Parathyroid adenoma (tissue), 2 donors: ENCODE measurements at regions not wholly inside any gene's neighbourhood (a gene's known extent, or its start where the extent isn't known, plus 50 kb on each side); places are given as distances from the start of the nearest gene placed in this dataset.
"Not testable (repeated sequence)": the region's sequence is repeated elsewhere in the genome, so short reads cannot be mapped to it uniquely, and the experiment has no call there.

Source experiments
- H2AFZ ChIP-seq: fragments of 300-600 bp; sonication (generic); one replicate; pipeline ENCODE4 v1.7.0; 2017; ENCODE audit warnings: antibody characterized with exemption, mild to moderate bottlenecking
- H3K27ac ChIP-seq: fragments of 300-600 bp; sonication (generic); one replicate; pipeline ENCODE4 v1.7.0; 2017
- H3K27me3 ChIP-seq: fragments of 300-600 bp; sonication (generic); one replicate; pipeline ENCODE4 v1.7.0; 2017; ENCODE audit warnings: low read length; ENCODE audit not compliant: control insufficient read depth, insufficient read depth
- H3K36me3 ChIP-seq: fragments of 300-600 bp; sonication (generic); one replicate; pipeline ENCODE4 v1.7.0; 2017; ENCODE audit warnings: low read length; ENCODE audit not compliant: control insufficient read depth, insufficient read depth
- H3K4me1 ChIP-seq: fragments of 300-600 bp; sonication (generic); one replicate; pipeline ENCODE4 v1.7.0; 2017; ENCODE audit warnings: control low read depth
- H3K4me2 ChIP-seq: fragments of 300-600 bp; sonication (generic); one replicate; pipeline ENCODE4 v1.7.0; 2017; ENCODE audit warnings: low read length
- H3K4me3 ChIP-seq: fragments of 300-600 bp; sonication (generic); one replicate; pipeline ENCODE4 v1.7.0; 2017; ENCODE audit warnings: low read depth, low read length
- H3K79me2 ChIP-seq: fragments of 300-600 bp; sonication (generic); one replicate; pipeline ENCODE4 v1.7.0; 2017; ENCODE audit warnings: control low read depth
- H3K9ac ChIP-seq: fragments of 300-600 bp; sonication (generic); one replicate; pipeline ENCODE4 v1.7.0; 2017; ENCODE audit warnings: mild to moderate bottlenecking
- H3K9me3 ChIP-seq: fragments of 300-600 bp; sonication (generic); one replicate; pipeline ENCODE4 v1.7.0; 2017; ENCODE audit warnings: low read length; ENCODE audit not compliant: control insufficient read depth
- TF ChIP-seq, protein P1 (sequence below): fragments of 300-600 bp; sonication (generic); IDR thresholded peaks from one replicate; pipeline ENCODE4 v1.7.0; 2017; ENCODE audit warnings: antibody characterized with exemption, mild to moderate bottlenecking
- donor health status: primary hyperparathyroidism.

DNA sequence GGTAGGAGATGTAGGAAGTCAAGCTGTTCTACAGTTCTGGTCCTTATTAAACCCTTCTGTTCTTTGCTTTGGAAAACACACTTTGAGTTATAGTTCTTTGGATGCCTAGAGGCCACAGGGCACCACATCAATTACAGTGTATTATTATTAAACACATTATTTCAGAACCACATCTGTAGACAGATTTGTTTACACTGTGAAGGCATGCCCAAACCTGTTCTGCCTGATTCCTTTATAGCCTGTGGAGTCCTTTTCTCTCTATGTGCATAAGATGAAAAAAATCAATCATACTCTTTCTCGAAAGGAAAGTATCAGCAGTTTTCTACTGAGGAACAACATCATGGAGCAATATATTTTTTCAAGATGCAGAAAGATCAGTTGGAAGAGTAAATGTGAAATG is 371.3 kb upstream of the INTU start:
- no peaks in the 10 kb centered on the region for H3K9me3 ChIP-seq
- no peak overlapping the region for H3K9ac ChIP-seq
- no peaks in the 10 kb centered on the region for H3K4me1 ChIP-seq
- H3K79me2 ChIP-seq: no peaks in the 10 kb centered on the region
- no peak overlapping the region for H3K4me2 ChIP-seq
- no peak overlapping the region for H3K4me3 ChIP-seq
- H3K27ac ChIP-seq: no peak overlapping the region
- TF ChIP-seq, protein P1, sequence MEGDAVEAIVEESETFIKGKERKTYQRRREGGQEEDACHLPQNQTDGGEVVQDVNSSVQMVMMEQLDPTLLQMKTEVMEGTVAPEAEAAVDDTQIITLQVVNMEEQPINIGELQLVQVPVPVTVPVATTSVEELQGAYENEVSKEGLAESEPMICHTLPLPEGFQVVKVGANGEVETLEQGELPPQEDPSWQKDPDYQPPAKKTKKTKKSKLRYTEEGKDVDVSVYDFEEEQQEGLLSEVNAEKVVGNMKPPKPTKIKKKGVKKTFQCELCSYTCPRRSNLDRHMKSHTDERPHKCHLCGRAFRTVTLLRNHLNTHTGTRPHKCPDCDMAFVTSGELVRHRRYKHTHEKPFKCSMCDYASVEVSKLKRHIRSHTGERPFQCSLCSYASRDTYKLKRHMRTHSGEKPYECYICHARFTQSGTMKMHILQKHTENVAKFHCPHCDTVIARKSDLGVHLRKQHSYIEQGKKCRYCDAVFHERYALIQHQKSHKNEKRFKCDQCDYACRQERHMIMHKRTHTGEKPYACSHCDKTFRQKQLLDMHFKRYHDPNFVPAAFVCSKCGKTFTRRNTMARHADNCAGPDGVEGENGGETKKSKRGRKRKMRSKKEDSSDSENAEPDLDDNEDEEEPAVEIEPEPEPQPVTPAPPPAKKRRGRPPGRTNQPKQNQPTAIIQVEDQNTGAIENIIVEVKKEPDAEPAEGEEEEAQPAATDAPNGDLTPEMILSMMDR: no peak
- H3K27me3 ChIP-seq: no peaks in the 10 kb centered on the region
- no peak overlapping the region for H2AFZ ChIP-seq
- no peaks in the 10 kb centered on the region for H3K36me3 ChIP-seq

DNA sequence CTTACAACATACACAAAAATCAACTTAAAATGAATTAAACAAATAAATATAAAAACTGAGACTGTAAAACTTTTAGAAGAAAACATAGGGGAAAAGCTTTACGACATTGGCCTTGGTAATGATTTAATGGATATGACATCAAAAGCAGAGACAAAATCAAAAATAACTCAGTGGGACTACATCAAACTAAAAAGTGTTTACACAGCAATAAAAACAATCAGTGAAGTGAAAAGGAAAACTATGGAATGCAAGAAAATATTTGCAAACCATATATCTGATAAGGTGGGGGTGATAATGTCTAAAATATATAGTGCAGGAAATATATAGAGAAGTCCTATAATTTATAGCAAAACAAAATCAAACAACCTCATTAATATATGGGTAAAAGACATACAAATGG is 364.4 kb upstream of the INTU start:
- H3K4me2 ChIP-seq: no peak overlapping the region
- no peaks in the 10 kb centered on the region for H3K4me1 ChIP-seq
- TF ChIP-seq, protein P1: no peak
- H2AFZ ChIP-seq: no peak overlapping the region
- no peaks in the 10 kb centered on the region for H3K9me3 ChIP-seq
- H3K27ac ChIP-seq: no peak overlapping the region
- no peak overlapping the region for H3K9ac ChIP-seq
- no peak overlapping the region for H3K4me3 ChIP-seq
- H3K79me2 ChIP-seq: no peaks in the 10 kb centered on the region
- H3K27me3 ChIP-seq: no peaks in the 10 kb centered on the region
- H3K36me3 ChIP-seq: no peaks in the 10 kb centered on the region

DNA sequence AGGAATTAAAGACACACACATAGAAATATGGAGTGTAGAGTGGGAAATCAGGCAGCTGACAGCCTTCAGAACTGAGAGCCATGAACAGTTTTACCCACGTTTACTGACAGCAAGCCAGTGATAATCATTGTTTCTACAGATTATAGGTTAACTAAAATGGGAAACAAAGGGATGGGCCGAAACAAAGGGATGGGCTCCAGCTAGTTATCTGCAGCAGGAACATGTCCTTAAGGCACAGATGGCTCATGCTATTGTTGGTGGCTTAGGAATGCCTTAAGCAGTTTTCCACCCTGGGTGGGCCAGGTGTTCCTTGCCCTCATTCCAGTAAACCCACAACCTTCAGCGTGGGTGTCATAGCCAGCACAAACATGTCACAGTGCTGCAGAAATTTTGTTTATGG is 355.7 kb upstream of the INTU start:
- H3K27me3 ChIP-seq, H3K9me3 ChIP-seq, H3K4me2 ChIP-seq, H3K27ac ChIP-seq, H3K79me2 ChIP-seq, H3K4me3 ChIP-seq, H3K9ac ChIP-seq, H2AFZ ChIP-seq, H3K4me1 ChIP-seq, H3K36me3 ChIP-seq: not testable (repeated sequence)

- H3K79me2 ChIP-seq: no peaks in the 10 kb centered on the region
- H3K4me1 ChIP-seq: no peaks in the 10 kb centered on the region
- H2AFZ ChIP-seq: no peak overlapping the region
- no peak overlapping the region for H3K27ac ChIP-seq
- H3K27me3 ChIP-seq: no peaks in the 10 kb centered on the region
- H3K4me3 ChIP-seq: no peak overlapping the region
- no peaks in the 10 kb centered on the region for H3K36me3 ChIP-seq
- no peaks in the 10 kb centered on the region for H3K9me3 ChIP-seq
- TF ChIP-seq, protein P1: no peak
- no peak overlapping the region for H3K4me2 ChIP-seq
- no peak overlapping the region for H3K9ac ChIP-seq
Measured at GRCh38 chr4:127284236-127284635, 348.5 kb upstream of the INTU start.

GRCh38 chr4:127291316-127291715 is 341.4 kb upstream of the INTU start:
- H3K36me3 ChIP-seq: no peaks in the 10 kb centered on the region
- no peak overlapping the region for H3K4me3 ChIP-seq
- no peak overlapping the region for H3K4me2 ChIP-seq
- H3K9me3 ChIP-seq: no peaks in the 10 kb centered on the region
- H3K4me1 ChIP-seq: no peaks in the 10 kb centered on the region
- no peak overlapping the region for H2AFZ ChIP-seq
- no peak overlapping the region for H3K9ac ChIP-seq
- H3K27ac ChIP-seq: no peak overlapping the region
- TF ChIP-seq, protein P1: no peak
- H3K79me2 ChIP-seq: no peaks in the 10 kb centered on the region
- no peaks in the 10 kb centered on the region for H3K27me3 ChIP-seq
